Heart right ventricle (tissue), 16 donors: ENCODE measurements at regions not wholly inside any gene's neighbourhood (a gene's known extent, or its start where the extent isn't known, plus 50 kb on each side); places are given as distances from the start of the nearest gene placed in this dataset.
A peak's percentile ranks its signal among the peaks of the same experiment; 100 is the strongest.

Experiments used
- ATAC-seq, 8 donors: fragments of 200-7000 bp; cut with Tn5 transposase; one replicate each; pipeline ENCODE4 v1.9.1; 2020; ENCODE audit warnings: mild to moderate bottlenecking in 8 of 8, moderate library complexity in 8 of 8, moderate number of reproducible peaks in 1 of 8
- DNase-seq, 2 donors: peaks; one replicate each; pipeline ENCODE4 v3.0.0-alpha.2; 2020
- H3K27ac ChIP-seq, 10 donors: fragments of 200-600 bp; sonication (generic) in 2 of 10; one replicate each; pipeline versions ENCODE4 v1.5.0 to v1.8.0; 2020 to 2022; ENCODE audit warnings: mild to moderate bottlenecking in 3 of 10
- H3K27me3 ChIP-seq, 7 donors: fragments of 200-600 bp; one replicate each; pipeline ENCODE4 v1.8.0; 2021 to 2022; ENCODE audit warnings: mild to moderate bottlenecking in 2 of 7
- H3K36me3 ChIP-seq, 9 donors: fragments of 200-600 bp; sonication (generic) in 1 of 9; one replicate each; pipeline versions ENCODE4 v1.5.0 to v1.8.0; 2020 to 2022; ENCODE audit warnings: mild to moderate bottlenecking in 2 of 9
- H3K4me1 ChIP-seq, 9 donors: fragments of 200-600 bp; sonication (generic) in 1 of 9; one replicate each; pipeline versions ENCODE4 v1.5.0 to v1.8.0; 2020 to 2022; ENCODE audit warnings: mild to moderate bottlenecking in 4 of 9
- H3K4me3 ChIP-seq, 10 donors: fragments of 200-600 bp; sonication (generic) in 2 of 10; one replicate each; pipeline versions ENCODE4 v1.5.0 to v1.8.0; 2020 to 2022; ENCODE audit warnings: mild to moderate bottlenecking in 7 of 10, moderate library complexity in 2 of 10
- H3K9me3 ChIP-seq, 11 donors: fragments of 200-600 bp in 10 of 11; sonication (generic) in 2 of 11; one replicate each; pipeline versions ENCODE4 v1.5.0 to v1.8.0; 2013 to 2022; ENCODE audit warnings: mild to moderate bottlenecking in 2 of 11, control low read depth in 1 of 11, moderate library complexity in 1 of 11
- WGBS, 2 donors: extraction: QIAGEN DNeasy Blood & Tissue Kit; methylation state at CpG; one replicate each; pipeline ENCODE4 v1.1.7; 2013; ENCODE audit warnings: inconsistent platforms in 1 of 2; 5-methylcytosine and 5-hydroxymethylcytosine counted together
- intact Hi-C, 10 donors: fragments of 100-400 bp; cut with DNase I; formaldehyde crosslinking; loops; one replicate each; pipeline versions ENCODE4 v1.11.1 to v1.14.2; 2022
- TF ChIP-seq, protein P1 (sequence below), 9 donors: fragments of 200-600 bp; sonication (generic) in 2 of 9; IDR thresholded peaks; one replicate each; pipeline versions ENCODE4 v1.5.0 to v1.8.0; 2021 to 2022; ENCODE audit warnings: antibody characterized with exemption in 9 of 9, mild to moderate bottlenecking in 5 of 9, moderate library complexity in 1 of 9
- donor health status: Arrhythmogenic right ventricular cardiomyopathy.
- donor health status: ischemic (EF 13 %, LVEDD 7.1; RV severe dilation, severe dysfunction).
- donor health status: healthy with polysubstance abuse.
- donor health status: DM: no; HTN: yes; CAD: no.
- donor health status: DM: no; HTN: no; CAD: no.
- donor health status: ischemic (EF 25% LVEDD 6.9; RV normal size, moderate dysfunction).
- donor health status: ischemic (EF 25% LVEDD 5.7; RV mildly dilated, moderate dysfunction).
- donor health status: healthy.
- donor health status: DM: yes; HTN: yes; CAD: no.
- donor health status: Ischemic cardiomyopathy.
- donor health status: ischemic (EF 35%, LVEDD 5.7; RV mildly dilated, moderate dysfunction).
- donor health status: nonischemic (EF 11% LVEDD 7.7; RV severe dilation, severe dysfunction).
- donor health status: DM: yes; HTN: yes; CAD: no.
- donor health status: PGD.
- donor health status: ischemic (EF 29% LVEDD 5.4; RV normal size, mild dysfunction).
- donor health status: nonischemic (EF 23%, LVEDD 6.1; RV moderate dilation, normal function).

DNA sequence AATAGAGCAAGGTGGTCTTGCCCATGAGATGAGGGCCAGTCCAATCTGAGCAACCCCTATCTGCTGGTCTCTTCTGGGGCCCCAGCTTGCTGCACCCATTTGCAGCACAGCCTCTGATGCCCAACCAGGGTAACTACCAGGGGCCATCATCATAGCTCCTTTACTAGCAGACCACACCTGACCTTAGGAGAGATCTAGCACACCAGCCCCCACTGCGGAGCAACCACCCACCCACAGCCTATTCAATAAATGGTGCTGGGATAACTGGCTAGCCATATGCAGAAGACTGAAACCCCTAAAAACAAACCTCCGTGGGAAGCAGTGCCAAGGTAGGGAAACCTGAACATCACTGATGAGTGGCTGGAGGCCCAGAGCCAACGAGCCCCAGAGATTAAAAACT lies 196.1 kb upstream of the RBBP8 start:
- H3K9me3 ChIP-seq, result no peaks in the 10 kb centered on the region
- peaks cover 0 to 10% (median 0%) of the 10 kb centered on the region in 9 donors for H3K4me1 ChIP-seq
- no peak overlapping the region for H3K27ac ChIP-seq
- H3K27me3 ChIP-seq, result no peaks in the 10 kb centered on the region
- no peak overlapping the region for H3K4me3 ChIP-seq
- intact Hi-C loops, result no loop called here
- no peaks in the 10 kb centered on the region for H3K36me3 ChIP-seq
- TF ChIP-seq, protein P1, sequence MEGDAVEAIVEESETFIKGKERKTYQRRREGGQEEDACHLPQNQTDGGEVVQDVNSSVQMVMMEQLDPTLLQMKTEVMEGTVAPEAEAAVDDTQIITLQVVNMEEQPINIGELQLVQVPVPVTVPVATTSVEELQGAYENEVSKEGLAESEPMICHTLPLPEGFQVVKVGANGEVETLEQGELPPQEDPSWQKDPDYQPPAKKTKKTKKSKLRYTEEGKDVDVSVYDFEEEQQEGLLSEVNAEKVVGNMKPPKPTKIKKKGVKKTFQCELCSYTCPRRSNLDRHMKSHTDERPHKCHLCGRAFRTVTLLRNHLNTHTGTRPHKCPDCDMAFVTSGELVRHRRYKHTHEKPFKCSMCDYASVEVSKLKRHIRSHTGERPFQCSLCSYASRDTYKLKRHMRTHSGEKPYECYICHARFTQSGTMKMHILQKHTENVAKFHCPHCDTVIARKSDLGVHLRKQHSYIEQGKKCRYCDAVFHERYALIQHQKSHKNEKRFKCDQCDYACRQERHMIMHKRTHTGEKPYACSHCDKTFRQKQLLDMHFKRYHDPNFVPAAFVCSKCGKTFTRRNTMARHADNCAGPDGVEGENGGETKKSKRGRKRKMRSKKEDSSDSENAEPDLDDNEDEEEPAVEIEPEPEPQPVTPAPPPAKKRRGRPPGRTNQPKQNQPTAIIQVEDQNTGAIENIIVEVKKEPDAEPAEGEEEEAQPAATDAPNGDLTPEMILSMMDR (IDR thresholded peaks at IDR 0.05), result no peak
- DNase-seq, result no peak
- WGBS, 2 donors, result 82 to 92% methylated on average over 3 of the region's 3 CpGs
- ATAC-seq, result no peak

DNA sequence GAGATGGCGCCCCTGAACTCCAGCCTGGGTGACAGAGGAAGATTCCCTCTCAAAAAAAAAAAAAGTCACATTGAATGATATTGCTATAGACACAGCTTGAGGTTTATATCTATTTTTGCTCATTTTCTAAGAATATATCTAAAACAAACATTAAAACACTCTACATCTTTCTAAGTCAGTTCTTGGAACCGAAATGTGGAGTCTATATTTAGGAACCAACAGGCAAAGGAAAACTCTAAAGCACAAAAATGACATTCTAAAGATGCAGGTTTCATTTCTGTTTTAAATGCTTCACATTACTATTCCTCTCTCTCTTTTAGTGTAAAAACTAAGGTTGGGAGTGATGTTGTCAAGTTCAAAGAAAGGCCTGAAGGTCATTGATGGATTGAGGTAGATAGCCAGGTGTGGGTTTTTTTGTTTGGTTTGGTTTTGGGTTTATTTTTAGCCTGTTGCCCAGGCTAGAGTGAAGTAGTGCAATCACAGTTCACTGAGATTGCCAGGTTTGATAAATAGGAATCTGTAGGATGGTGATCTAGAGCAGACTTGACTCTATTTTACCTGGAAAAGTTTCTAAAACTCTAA lies 194.0 kb upstream of the RBBP8 start:
- no peaks in the 10 kb centered on the region for H3K9me3 ChIP-seq
- H3K27ac ChIP-seq, result no peak overlapping the region
- peaks cover 0 to 10% (median 0%) of the 10 kb centered on the region in 9 donors for H3K4me1 ChIP-seq
- H3K4me3 ChIP-seq, result no peak overlapping the region
- DNase-seq, result no peak
- TF ChIP-seq, protein P1 (IDR thresholded peaks at IDR 0.05), result no peak
- intact Hi-C loops, result no loop called here
- no peaks in the 10 kb centered on the region for H3K36me3 ChIP-seq
- WGBS, 2 donors, result 61 to 63% methylated on average over 2 of the region's 2 CpGs
- H3K27me3 ChIP-seq, result no peaks in the 10 kb centered on the region
- ATAC-seq, result peak in 1 of 8 donors; percentile 38

DNA sequence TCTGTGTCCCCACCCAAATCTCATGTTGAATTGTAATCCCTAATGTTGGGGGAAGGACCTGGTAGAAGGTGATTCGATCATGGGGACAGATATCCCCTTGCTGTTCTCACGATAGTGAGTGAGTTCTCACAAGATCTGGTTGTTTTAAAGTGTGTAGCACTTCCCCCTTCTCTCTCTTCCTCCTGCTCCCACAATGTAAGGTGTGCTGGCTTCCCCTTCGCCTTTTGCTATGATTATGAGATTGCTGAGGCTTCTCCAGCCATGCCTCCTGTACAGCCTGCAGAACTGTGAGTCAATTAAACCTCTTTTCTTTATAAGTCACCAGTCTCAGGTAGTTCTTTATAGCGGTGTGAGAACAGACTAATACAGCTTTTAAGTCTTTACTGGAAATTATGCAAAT lies 193.3 kb upstream of the RBBP8 start:
- Histone ChIP-seq H3K27me3 (no peaks in the 10 kb centered on the region), H3K27ac (no peak overlapping the region), H3K9me3 (peaks cover 0 to 2% (median 0%) of the 10 kb centered on the region in 11 donors), H3K4me3 (no peak overlapping the region), H3K36me3 (no peaks in the 10 kb centered on the region), H3K4me1 (peaks cover 0 to 10% (median 0%) of the 10 kb centered on the region in 9 donors)
- WGBS, 2 donors, result 77 to 86% methylated on average over 4 of the region's 4 CpGs
- DNase-seq (no peak), ATAC-seq (no peak)
- intact Hi-C loops, result no loop called here
- TF ChIP-seq, protein P1 (IDR thresholded peaks at IDR 0.05), result no peak

DNA sequence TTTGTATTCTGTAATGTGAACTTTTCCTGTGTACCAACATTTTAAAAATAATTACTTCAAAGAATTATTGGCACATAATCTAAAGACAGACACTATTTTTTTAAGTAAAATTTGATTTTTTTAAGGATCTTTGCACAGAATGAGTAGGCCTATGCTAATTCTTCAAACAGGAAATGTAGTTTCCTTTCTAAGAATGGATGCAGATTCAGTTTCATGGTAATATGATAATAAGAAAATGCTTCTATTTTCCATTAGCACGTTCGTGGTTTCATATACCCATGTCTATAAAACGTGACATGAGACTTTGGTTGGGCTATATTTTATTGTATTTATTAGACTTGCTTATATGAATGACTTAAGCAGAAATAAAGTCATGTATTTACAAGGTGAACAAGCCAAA lies 191.8 kb upstream of the RBBP8 start:
- no peaks in the 10 kb centered on the region for H3K27me3 ChIP-seq
- H3K4me3 ChIP-seq, result no peak overlapping the region
- H3K36me3 ChIP-seq, result no peaks in the 10 kb centered on the region
- intact Hi-C loops, result no loop called here
- DNase-seq, result no peak
- peaks cover 0 to 10% (median 0%) of the 10 kb centered on the region in 9 donors for H3K4me1 ChIP-seq
- WGBS, 2 donors, result 65 to 75% methylated on average over 3 of the region's 3 CpGs
- H3K27ac ChIP-seq, result no peak overlapping the region
- no peak for ATAC-seq
- TF ChIP-seq, protein P1 (IDR thresholded peaks at IDR 0.05), result no peak
- peaks cover 0 to 10% (median 0%) of the 10 kb centered on the region in 11 donors for H3K9me3 ChIP-seq
